ENCODE measurements at regions not wholly inside any gene's neighbourhood (a gene's known extent, or its start where the extent isn't known, plus 50 kb on each side); places are given as distances from the start of the nearest gene placed in this dataset.

DNA sequence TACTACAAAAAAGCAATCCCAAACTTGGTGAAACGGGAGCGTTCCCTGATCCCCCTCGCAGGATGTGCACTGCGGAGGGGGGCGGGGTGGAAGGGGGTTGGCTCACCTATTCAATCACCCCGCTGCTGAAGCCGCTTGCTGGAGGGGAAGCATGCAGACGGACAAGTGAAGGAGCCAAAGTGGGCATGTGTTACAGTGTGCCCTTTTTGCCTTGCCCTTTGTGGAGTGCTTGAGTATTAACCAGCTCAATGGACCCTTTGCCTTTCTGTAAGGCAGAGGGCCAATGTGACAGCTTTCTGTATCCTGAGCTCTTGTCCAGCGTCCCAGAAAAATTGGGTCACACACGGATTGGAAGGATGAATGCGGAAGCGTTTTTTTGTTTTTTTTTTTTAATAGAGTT lies 348.9 kb upstream of the NPSR1 start:
- Histone ChIP-seq H3K27ac (ENCODE audit: low read length) (no peak overlapping the region), H3K36me3 (ENCODE audit: control insufficient read depth in 2 of 2, insufficient read depth in 2 of 2, low read length in 2 of 2) (no peaks in the 10 kb centered on the region), H3K4me3 (ENCODE audit: low read length in 2 of 2) (no peak overlapping the region), H3K27me3 (ENCODE audit: control insufficient read depth in 1 of 2, insufficient read depth in 2 of 2, low read length in 2 of 2) (no peaks in the 10 kb centered on the region), H3K9ac (ENCODE audit: low read length in 2 of 2) (no peak overlapping the region), H3K9me3 (ENCODE audit: control insufficient read depth in 2 of 2, low read length in 2 of 2) (no peaks in the 10 kb centered on the region), H3K4me1 (ENCODE audit: control insufficient read depth, insufficient read depth, low read length) (no peaks in the 10 kb centered on the region)

DNA sequence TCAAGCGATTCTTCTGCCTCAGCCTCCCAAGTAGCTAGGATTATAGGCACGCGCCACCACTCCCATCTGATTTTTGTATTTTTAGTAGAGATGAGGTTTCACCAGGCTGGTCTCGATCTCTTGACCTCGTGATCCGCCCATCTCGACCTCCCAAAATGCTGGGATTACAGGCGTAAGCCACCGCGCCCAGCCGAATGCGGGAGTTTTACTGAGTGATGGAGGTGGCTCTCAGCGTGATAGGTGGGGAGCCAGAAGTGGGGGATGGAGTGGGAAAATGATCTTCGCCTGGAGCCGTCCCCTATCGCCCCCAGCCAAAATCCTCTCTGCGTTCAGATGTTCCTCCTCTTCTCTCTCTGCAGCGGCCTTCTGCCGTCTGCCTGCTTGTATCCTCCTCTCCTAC lies 348.4 kb upstream of the NPSR1 start:
- no peak overlapping the region for H3K27ac ChIP-seq (ENCODE audit: low read length)
- H3K4me1 ChIP-seq (ENCODE audit: control insufficient read depth, insufficient read depth, low read length) = no peaks in the 10 kb centered on the region
- H3K4me3 ChIP-seq (ENCODE audit: low read length in 2 of 2) = no peak overlapping the region
- H3K36me3 ChIP-seq (ENCODE audit: control insufficient read depth in 2 of 2, insufficient read depth in 2 of 2, low read length in 2 of 2) = no peaks in the 10 kb centered on the region
- H3K9ac ChIP-seq (ENCODE audit: low read length in 2 of 2) = no peak overlapping the region
- no peaks in the 10 kb centered on the region for H3K27me3 ChIP-seq (ENCODE audit: control insufficient read depth in 1 of 2, insufficient read depth in 2 of 2, low read length in 2 of 2)
- H3K9me3 ChIP-seq (ENCODE audit: control insufficient read depth in 2 of 2, low read length in 2 of 2) = no peaks in the 10 kb centered on the region

GRCh38 chr7:34311591-34311990 lies 346.4 kb upstream of the NPSR1 start:
- H3K4me1 ChIP-seq (ENCODE audit: control insufficient read depth, insufficient read depth, low read length) = no peaks in the 10 kb centered on the region
- H3K4me3 ChIP-seq (ENCODE audit: low read length in 2 of 2) = no peak overlapping the region
- no peak overlapping the region for H3K9ac ChIP-seq (ENCODE audit: low read length in 2 of 2)
- no peaks in the 10 kb centered on the region for H3K36me3 ChIP-seq (ENCODE audit: control insufficient read depth in 2 of 2, insufficient read depth in 2 of 2, low read length in 2 of 2)
- H3K27me3 ChIP-seq (ENCODE audit: control insufficient read depth in 1 of 2, insufficient read depth in 2 of 2, low read length in 2 of 2) = no peaks in the 10 kb centered on the region
- H3K9me3 ChIP-seq (ENCODE audit: control insufficient read depth in 2 of 2, low read length in 2 of 2) = no peaks in the 10 kb centered on the region
- H3K27ac ChIP-seq (ENCODE audit: low read length) = no peak overlapping the region

GRCh38 chr7:34312624-34313023 lies 345.4 kb upstream of the NPSR1 start:
- no peak overlapping the region for H3K27ac ChIP-seq (ENCODE audit: low read length)
- H3K4me1 ChIP-seq (ENCODE audit: control insufficient read depth, insufficient read depth, low read length) = no peaks in the 10 kb centered on the region
- H3K9ac ChIP-seq (ENCODE audit: low read length in 2 of 2) = no peak overlapping the region
- no peak overlapping the region for H3K4me3 ChIP-seq (ENCODE audit: low read length in 2 of 2)
- H3K36me3 ChIP-seq (ENCODE audit: control insufficient read depth in 2 of 2, insufficient read depth in 2 of 2, low read length in 2 of 2) = no peaks in the 10 kb centered on the region
- no peaks in the 10 kb centered on the region for H3K9me3 ChIP-seq (ENCODE audit: control insufficient read depth in 2 of 2, low read length in 2 of 2)
- no peaks in the 10 kb centered on the region for H3K27me3 ChIP-seq (ENCODE audit: control insufficient read depth in 1 of 2, insufficient read depth in 2 of 2, low read length in 2 of 2)

GRCh38 chr7:34313289-34313688 lies 344.7 kb upstream of the NPSR1 start:
- H3K4me3 ChIP-seq (ENCODE audit: low read length in 2 of 2) = no peak overlapping the region
- no peaks in the 10 kb centered on the region for H3K9me3 ChIP-seq (ENCODE audit: control insufficient read depth in 2 of 2, low read length in 2 of 2)

GRCh38 chr7:34315032-34315431 lies 343.0 kb upstream of the NPSR1 start:
- Histone ChIP-seq H3K36me3 (ENCODE audit: control insufficient read depth in 2 of 2, insufficient read depth in 2 of 2, low read length in 2 of 2) (no peaks in the 10 kb centered on the region), H3K4me3 (ENCODE audit: low read length in 2 of 2) (no peak overlapping the region), H3K9ac (ENCODE audit: low read length in 2 of 2) (no peak overlapping the region), H3K9me3 (ENCODE audit: control insufficient read depth in 2 of 2, low read length in 2 of 2) (no peaks in the 10 kb centered on the region), H3K27ac (ENCODE audit: low read length) (no peak overlapping the region), H3K4me1 (ENCODE audit: control insufficient read depth, insufficient read depth, low read length) (no peaks in the 10 kb centered on the region), H3K27me3 (ENCODE audit: control insufficient read depth in 1 of 2, insufficient read depth in 2 of 2, low read length in 2 of 2) (no peaks in the 10 kb centered on the region)

More at GRCh38 chr7:34313289-34313688, 344.7 kb upstream of the NPSR1 start:
- Histone ChIP-seq H3K4me1 (ENCODE audit: control insufficient read depth, insufficient read depth, low read length) (no peaks in the 10 kb centered on the region), H3K36me3 (ENCODE audit: control insufficient read depth in 2 of 2, insufficient read depth in 2 of 2, low read length in 2 of 2) (no peaks in the 10 kb centered on the region), H3K27me3 (ENCODE audit: control insufficient read depth in 1 of 2, insufficient read depth in 2 of 2, low read length in 2 of 2) (no peaks in the 10 kb centered on the region), H3K27ac (ENCODE audit: low read length) (no peak overlapping the region), H3K9ac (ENCODE audit: low read length in 2 of 2) (no peak overlapping the region)

DNA sequence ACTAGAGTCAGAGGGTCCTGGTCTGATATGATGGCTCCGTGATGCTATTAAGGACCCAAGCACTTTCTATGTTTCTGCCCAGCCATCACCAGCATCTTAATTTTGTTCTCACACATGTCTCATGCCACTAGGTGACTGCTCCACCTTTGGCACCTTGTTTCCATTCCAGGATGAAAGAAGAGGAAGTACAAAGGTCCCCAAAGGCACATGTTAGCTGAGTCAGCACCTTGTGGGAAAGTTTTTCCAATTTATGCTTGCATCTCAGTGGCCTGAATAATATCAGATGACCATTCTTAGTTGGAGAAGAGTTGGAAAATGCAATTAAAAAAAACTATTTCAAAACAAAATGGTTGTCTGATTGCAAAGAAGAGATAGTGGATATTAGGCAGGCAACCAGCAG lies 341.0 kb upstream of the NPSR1 start:
- no peak overlapping the region for H3K9ac ChIP-seq (ENCODE audit: low read length in 2 of 2)

DNA sequence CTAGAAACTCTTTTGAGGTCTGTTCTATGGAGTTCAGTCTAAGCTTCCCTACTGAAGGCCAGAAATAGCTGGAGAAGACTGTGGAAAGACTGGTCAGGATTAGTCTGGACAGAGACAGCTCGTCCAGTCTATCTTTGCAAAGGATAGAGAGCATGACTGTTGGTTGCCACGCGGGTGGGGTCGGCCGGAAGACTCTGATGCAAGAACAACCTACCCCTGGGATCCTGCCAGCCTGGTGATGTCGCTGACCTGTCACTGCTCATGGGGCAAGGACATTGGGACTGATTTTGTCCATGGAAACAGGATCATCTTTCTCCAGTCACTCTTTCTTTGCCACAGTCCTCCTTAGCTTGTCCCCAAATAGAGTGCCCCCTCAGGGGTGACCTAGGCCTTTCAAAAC lies 337.6 kb upstream of the NPSR1 start:
- Histone ChIP-seq H3K27me3 (ENCODE audit: control insufficient read depth in 1 of 2, insufficient read depth in 2 of 2, low read length in 2 of 2) (peaks cover 0 to 2% of the 10 kb centered on the region in 2 donors), H3K9ac (ENCODE audit: low read length in 2 of 2) (no peak overlapping the region), H3K36me3 (ENCODE audit: control insufficient read depth in 2 of 2, insufficient read depth in 2 of 2, low read length in 2 of 2) (no peaks in the 10 kb centered on the region), H3K27ac (ENCODE audit: low read length) (no peak overlapping the region), H3K4me1 (ENCODE audit: control insufficient read depth, insufficient read depth, low read length) (no peaks in the 10 kb centered on the region), H3K9me3 (ENCODE audit: control insufficient read depth in 2 of 2, low read length in 2 of 2) (no peaks in the 10 kb centered on the region), H3K4me3 (ENCODE audit: low read length in 2 of 2) (no peak overlapping the region)

More for the DNA sequence above, 341.0 kb upstream of the NPSR1 start:
- Histone ChIP-seq H3K4me1 (ENCODE audit: control insufficient read depth, insufficient read depth, low read length) (no peaks in the 10 kb centered on the region), H3K4me3 (ENCODE audit: low read length in 2 of 2) (no peak overlapping the region), H3K36me3 (ENCODE audit: control insufficient read depth in 2 of 2, insufficient read depth in 2 of 2, low read length in 2 of 2) (no peaks in the 10 kb centered on the region), H3K27ac (ENCODE audit: low read length) (no peak overlapping the region), H3K27me3 (ENCODE audit: control insufficient read depth in 1 of 2, insufficient read depth in 2 of 2, low read length in 2 of 2) (peaks cover 0 to 2% of the 10 kb centered on the region in 2 donors), H3K9me3 (ENCODE audit: control insufficient read depth in 2 of 2, low read length in 2 of 2) (no peaks in the 10 kb centered on the region)

GRCh38 chr7:34320926-34321661 lies 336.9 kb upstream of the NPSR1 start:
- Histone ChIP-seq H3K4me1 (ENCODE audit: control insufficient read depth, insufficient read depth, low read length) (no peaks in the 10 kb centered on the region), H3K9me3 (ENCODE audit: control insufficient read depth in 2 of 2, low read length in 2 of 2) (no peaks in the 10 kb centered on the region), H3K4me3 (ENCODE audit: low read length in 2 of 2) (peak overlapping the region in 1 of 2 donors; percentile 63), H3K27ac (ENCODE audit: low read length) (no peak overlapping the region), H3K27me3 (ENCODE audit: control insufficient read depth in 1 of 2, insufficient read depth in 2 of 2, low read length in 2 of 2) (peaks cover 0 to 2% of the 10 kb centered on the region in 2 donors), H3K9ac (ENCODE audit: low read length in 2 of 2) (peak overlapping the region in 1 of 2 donors; percentile 6), H3K36me3 (ENCODE audit: control insufficient read depth in 2 of 2, insufficient read depth in 2 of 2, low read length in 2 of 2) (no peaks in the 10 kb centered on the region)

DNA sequence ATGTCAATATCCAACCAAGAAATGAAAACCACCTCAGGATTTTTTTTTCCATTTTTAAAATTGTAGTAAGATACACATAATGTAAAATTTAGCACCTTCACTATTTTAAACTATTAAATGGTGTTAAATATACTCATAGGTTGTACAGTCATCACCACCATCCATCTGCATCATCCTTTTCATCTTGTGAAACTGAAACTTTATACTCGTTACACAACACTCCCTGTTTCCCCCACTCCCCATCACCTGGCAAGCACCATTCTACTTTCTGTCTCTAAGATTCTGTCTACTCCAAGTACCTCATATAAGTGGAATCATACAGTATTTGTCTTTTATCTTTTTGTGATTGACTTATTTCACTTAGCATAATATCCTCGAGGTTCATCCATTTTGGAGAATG lies 335.2 kb upstream of the NPSR1 start:
- Histone ChIP-seq H3K36me3 (ENCODE audit: control insufficient read depth in 2 of 2, insufficient read depth in 2 of 2, low read length in 2 of 2) (no peaks in the 10 kb centered on the region), H3K4me1 (ENCODE audit: control insufficient read depth, insufficient read depth, low read length) (no peaks in the 10 kb centered on the region), H3K9ac (ENCODE audit: low read length in 2 of 2) (no peak overlapping the region), H3K9me3 (ENCODE audit: control insufficient read depth in 2 of 2, low read length in 2 of 2) (no peaks in the 10 kb centered on the region), H3K27ac (ENCODE audit: low read length) (no peak overlapping the region), H3K4me3 (ENCODE audit: low read length in 2 of 2) (no peak overlapping the region), H3K27me3 (ENCODE audit: control insufficient read depth in 1 of 2, insufficient read depth in 2 of 2, low read length in 2 of 2) (peaks cover 0 to 2% of the 10 kb centered on the region in 2 donors)

- Histone ChIP-seq H3K27ac (ENCODE audit: low read length) (no peak overlapping the region), H3K9ac (ENCODE audit: low read length in 2 of 2) (no peak overlapping the region), H3K4me1 (ENCODE audit: control insufficient read depth, insufficient read depth, low read length) (no peaks in the 10 kb centered on the region)
These were observed 330.3 kb upstream of the NPSR1 start for GRCh38 chr7:34327681-34328080.

More at GRCh38 chr7:34327681-34328080, 330.3 kb upstream of the NPSR1 start:
- Histone ChIP-seq H3K4me3 (ENCODE audit: low read length in 2 of 2) (no peak overlapping the region), H3K36me3 (ENCODE audit: control insufficient read depth in 2 of 2, insufficient read depth in 2 of 2, low read length in 2 of 2) (no peaks in the 10 kb centered on the region), H3K27me3 (ENCODE audit: control insufficient read depth in 1 of 2, insufficient read depth in 2 of 2, low read length in 2 of 2) (no peaks in the 10 kb centered on the region), H3K9me3 (ENCODE audit: control insufficient read depth in 2 of 2, low read length in 2 of 2) (no peaks in the 10 kb centered on the region)
